HEK293T (cell line): ENCODE measurements at regions not wholly inside any gene's neighbourhood (a gene's known extent, or its start where the extent isn't known, plus 50 kb on each side); places are given as distances from the start of the nearest gene placed in this dataset.

Experiments used
- CTCF ChIA-PET: fragments of 350-600 bp; formaldehyde crosslinking; extraction: SDS; loops from one replicate; lab custom pipeline; 2021; ENCODE audit warnings: antibody characterized with exemption, inconsistent platforms; lab: Yijun Ruan, JAX
- POLR2A ChIA-PET: fragments of 350-600 bp; formaldehyde crosslinking; extraction: SDS; loops from one replicate; lab custom pipeline; 2020; ENCODE audit warnings: antibody characterized with exemption, inconsistent platforms; lab: Yijun Ruan, JAX
- DNase-seq: peaks from one replicate; pipeline ENCODE4 v3.0.0; 2012; ENCODE audit warnings: mixed read lengths; ENCODE audit errors: extremely low spot score
- ARNT ChIP-seq: fragments of 450-650 bp; IDR thresholded peaks from 2 replicates; pipeline ENCODE4 v1.6.1; 2017; ENCODE audit warnings: mild to moderate bottlenecking
- BHLHE40 ChIP-seq: fragments of 450-650 bp; IDR thresholded peaks from 2 replicates; pipeline ENCODE4 v1.6.1; 2016; ENCODE audit warnings: mild to moderate bottlenecking, moderate library complexity, borderline replicate concordance
- CTBP1 ChIP-seq: fragments of 450-650 bp; IDR thresholded peaks from 2 replicates; pipeline ENCODE4 v1.6.1; 2016; ENCODE audit warnings: borderline replicate concordance
- ELF4 ChIP-seq: fragments of 450-650 bp; IDR thresholded peaks from 2 replicates; pipeline ENCODE4 v1.6.1; 2017; ENCODE audit warnings: antibody characterized with exemption
- FOXA1 ChIP-seq: fragments of 450-650 bp; IDR thresholded peaks from 2 replicates; pipeline ENCODE4 v1.6.1; 2016; ENCODE audit warnings: mild to moderate bottlenecking
- FOXK2 ChIP-seq: fragments of 450-650 bp; IDR thresholded peaks from 2 replicates; pipeline ENCODE4 v1.6.1; 2016; ENCODE audit warnings: mild to moderate bottlenecking
- FOXM1 ChIP-seq: fragments of 450-650 bp; IDR thresholded peaks from 2 replicates; pipeline ENCODE4 v1.6.1; 2017; ENCODE audit warnings: mild to moderate bottlenecking, borderline replicate concordance
- HDGF ChIP-seq: fragments of 450-650 bp; IDR thresholded peaks from 2 replicates; pipeline ENCODE4 v1.6.1; 2017; ENCODE audit warnings: antibody characterized with exemption, borderline replicate concordance
- L3MBTL2 ChIP-seq: fragments of 450-650 bp; conservative IDR thresholded peaks from 2 replicates; pipeline ENCODE4 v1.6.1; 2016; ENCODE audit warnings: mild to moderate bottlenecking
- LEF1 ChIP-seq: fragments of 450-650 bp; IDR thresholded peaks from 2 replicates; pipeline ENCODE4 v1.6.1; 2017; ENCODE audit warnings: mild to moderate bottlenecking, borderline replicate concordance
- NFRKB ChIP-seq: fragments of 450-650 bp; IDR thresholded peaks from 2 replicates; pipeline ENCODE4 v1.6.1; 2016; ENCODE audit warnings: mild to moderate bottlenecking, moderate library complexity
- PKNOX1 ChIP-seq: fragments of 450-650 bp; IDR thresholded peaks from 2 replicates; pipeline ENCODE4 v1.6.1; 2016
- SP1 ChIP-seq: fragments of 450-650 bp; IDR thresholded peaks from 2 replicates; pipeline ENCODE4 v1.6.1; 2017
- SUZ12 ChIP-seq: fragments of 450-650 bp; IDR thresholded peaks from 2 replicates; pipeline ENCODE4 v1.6.1; 2016; ENCODE audit warnings: mild to moderate bottlenecking
- TARDBP ChIP-seq: fragments of 450-650 bp; IDR thresholded peaks from 2 replicates; pipeline ENCODE4 v1.6.1; 2016
- ZNF384 ChIP-seq: fragments of 450-650 bp; IDR thresholded peaks from 2 replicates; pipeline ENCODE4 v1.6.1; 2016

- ChIA-PET POLR2A (interaction anchor here (1.0 kb wide), 1 partner anchor 10 kb away, joined by 4 read pairs; no protein-coding TSS in a partner anchor), CTCF (interaction anchor here (0.9 kb wide), 1 partner anchor 48 kb away, joined by 3 read pairs; no protein-coding TSS in a partner anchor)
- DNase-seq = no peak
- TF ChIP-seq FOXA1 (no peak), ARNT (no peak), ELF4 (no peak), L3MBTL2 (no peak), TARDBP (no peak), FOXM1 (no peak), BHLHE40 (no peak)
These were observed 97.8 kb upstream of the BHLHE23 start for GRCh38 chr20:63104312-63105181.

GRCh38 chr20:63103402-63104311 is 96.9 kb upstream of the BHLHE23 start:
- POLR2A ChIA-PET = interaction anchor here (1.0 kb wide), 1 partner anchor 9 kb away, joined by 4 read pairs; no protein-coding TSS in a partner anchor
- TF ChIP-seq SP1 (no peak), NFRKB (no peak), ZNF384 (no peak), L3MBTL2 (no peak), BHLHE40 (no peak), FOXK2 (no peak), FOXM1 (no peak), HDGF (no peak), LEF1 (no peak), ARNT (no peak), ELF4 (no peak), TARDBP (no peak)
- CTCF ChIA-PET = interaction anchor here (0.9 kb wide), 1 partner anchor 47 kb away, joined by 3 read pairs; no protein-coding TSS in a partner anchor
- no peak for DNase-seq

GRCh38 chr20:63102721-63103375 is 96.1 kb upstream of the BHLHE23 start:
- ChIA-PET CTCF (no interaction called here), POLR2A (no interaction called here)
- peak; percentile 45 for DNase-seq
- no peak for TF ChIP-seq ARNT
- TF ChIP-seq SP1 = no peak
- TF ChIP-seq PKNOX1 = no peak
- no peak for TF ChIP-seq TARDBP
- no peak for TF ChIP-seq FOXK2
- TF ChIP-seq FOXA1 = no peak
- TF ChIP-seq BHLHE40 = no peak
- TF ChIP-seq FOXM1 = no peak
- TF ChIP-seq SUZ12 = no peak
- no peak for TF ChIP-seq LEF1
- TF ChIP-seq ZNF384 = no peak
- TF ChIP-seq HDGF = no peak
- no peak for TF ChIP-seq NFRKB
- TF ChIP-seq L3MBTL2 = no peak
- no peak for TF ChIP-seq ELF4
- no peak for TF ChIP-seq CTBP1

GRCh38 chr20:63101781-63102720 is 95.3 kb upstream of the BHLHE23 start:
- CTCF ChIA-PET = interaction anchor here (0.9 kb wide), 1 partner anchor 17 kb away, joined by 3 read pairs; no protein-coding TSS in a partner anchor
- DNase-seq = peak; percentile 46
- POLR2A ChIA-PET = no interaction called here
- no peak for TF ChIP-seq TARDBP
- peak; percentile 24; the same call in 1 of the 2 replicates for TF ChIP-seq PKNOX1
- peak; percentile 50; the same call in 1 of the 2 replicates for TF ChIP-seq L3MBTL2
- TF ChIP-seq SP1 = no peak

- DNase-seq = no peak
- TF ChIP-seq ZNF384 = no peak
- TF ChIP-seq SP1 = no peak
- TF ChIP-seq FOXK2 = no peak
- no peak for TF ChIP-seq ARNT
- no peak for TF ChIP-seq SUZ12
- TF ChIP-seq FOXA1 = no peak
- no peak for TF ChIP-seq NFRKB
- TF ChIP-seq FOXM1 = no peak
- no peak for TF ChIP-seq PKNOX1
- no peak for TF ChIP-seq LEF1
- TF ChIP-seq ELF4 = no peak
- no peak for TF ChIP-seq CTBP1
- CTCF ChIA-PET = interaction anchor here (0.9 kb wide), 1 partner anchor 16 kb away, joined by 3 read pairs; no protein-coding TSS in a partner anchor
- POLR2A ChIA-PET = no interaction called here
These were observed 94.3 kb upstream of the BHLHE23 start for GRCh38 chr20:63100926-63101699.
